Muscle of leg (tissue), 3 donors: ENCODE measurements at regions not wholly inside any gene's neighbourhood (a gene's known extent, or its start where the extent isn't known, plus 50 kb on each side); places are given as distances from the start of the nearest gene placed in this dataset.
"Not testable (repeated sequence)": the region's sequence is repeated elsewhere in the genome, so short reads cannot be mapped to it uniquely, and the experiment has no call there.

Experiments used
- DNase-seq: peaks from one replicate; pipeline ENCODE4 v3.0.0; 2013
- H3K27ac ChIP-seq: one replicate; pipeline ENCODE4 v1.5.1; 2013; ENCODE audit warnings: mild to moderate bottlenecking, low read length, control low read depth
- H3K27me3 ChIP-seq: one replicate; pipeline ENCODE4 v1.6.1; 2013; ENCODE audit warnings: low read length; ENCODE audit not compliant: control insufficient read depth, insufficient read depth
- H3K36me3 ChIP-seq: one replicate; pipeline ENCODE4 v1.6.1; 2013; ENCODE audit warnings: low read length; ENCODE audit not compliant: control insufficient read depth, insufficient read depth
- H3K4me1 ChIP-seq: one replicate; pipeline ENCODE4 v1.6.1; 2013; ENCODE audit warnings: low read length; ENCODE audit not compliant: control insufficient read depth, insufficient read depth
- H3K4me3 ChIP-seq: one replicate; pipeline ENCODE4 v1.5.1; 2013; ENCODE audit warnings: low read length, control low read depth
- H3K9me3 ChIP-seq: replicated peaks from 2 replicates; pipeline ENCODE4 v1.6.1; 2013; ENCODE audit warnings: low read depth, low read length; ENCODE audit not compliant: control insufficient read depth
- WGBS: methylation state at CpG from one replicate; pipeline ENCODE4 v1.1.5; 2013; ENCODE audit warnings: missing lambda C conversion rate; ENCODE audit not compliant: insufficient coverage; 5-methylcytosine and 5-hydroxymethylcytosine counted together

- peak; percentile 9 for DNase-seq
- Histone ChIP-seq H3K36me3 (no peaks in the 10 kb centered on the region), H3K27ac (no peak overlapping the region), H3K9me3 (no peaks in the 10 kb centered on the region), H3K4me3 (no peak overlapping the region), H3K4me1 (no peaks in the 10 kb centered on the region), H3K27me3 (no peaks in the 10 kb centered on the region)
Measured at GRCh38 chr9:26650325-26650724, 242.3 kb downstream of the CAAP1 start.

- Histone ChIP-seq H3K27ac (no peak overlapping the region), H3K27me3 (no peaks in the 10 kb centered on the region), H3K4me1 (no peaks in the 10 kb centered on the region), H3K4me3 (no peak overlapping the region), H3K36me3 (no peaks in the 10 kb centered on the region), H3K9me3 (no peaks in the 10 kb centered on the region)
- no peak for DNase-seq
- 72% methylated on average over 2 of the region's 4 CpGs for WGBS
Measured at GRCh38 chr9:26643826-26644225, 248.8 kb downstream of the CAAP1 start.

DNA sequence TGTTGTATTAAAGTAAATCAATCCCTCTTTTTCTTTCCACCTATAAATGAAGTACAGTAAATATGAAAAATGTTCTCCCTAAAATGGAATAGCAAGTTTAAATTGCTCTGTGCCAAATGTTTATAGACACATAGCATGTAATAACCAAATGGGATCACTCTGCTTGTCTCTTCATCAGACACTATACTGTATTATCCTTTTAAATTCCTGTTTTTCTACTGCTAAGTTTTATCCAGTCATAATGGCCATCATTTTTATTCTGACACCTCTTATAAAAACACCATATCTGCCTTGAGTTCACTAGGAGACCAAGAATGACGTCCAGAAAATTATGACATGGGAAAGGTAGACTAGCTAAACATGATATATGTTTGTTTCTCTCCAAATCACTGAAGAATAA, 252.8 kb downstream of the CAAP1 start:
- H3K36me3 ChIP-seq, result no peaks in the 10 kb centered on the region
- no CpG with 5 or more reads among the region's 1 CpG for WGBS
- no peaks in the 10 kb centered on the region for H3K9me3 ChIP-seq
- H3K4me3 ChIP-seq, result no peak overlapping the region
- H3K27ac ChIP-seq, result no peak overlapping the region
- H3K27me3 ChIP-seq, result no peaks in the 10 kb centered on the region
- no peaks in the 10 kb centered on the region for H3K4me1 ChIP-seq
- DNase-seq, result no peak

GRCh38 chr9:26637101-26637500, 255.5 kb downstream of the CAAP1 start:
- Histone ChIP-seq H3K4me3 (no peak overlapping the region), H3K9me3 (no peaks in the 10 kb centered on the region), H3K36me3 (no peaks in the 10 kb centered on the region), H3K27me3 (no peaks in the 10 kb centered on the region), H3K27ac (no peak overlapping the region), H3K4me1 (no peaks in the 10 kb centered on the region)
- no peak for DNase-seq
- WGBS, result no CpG with 5 or more reads among the region's 4 CpGs

DNA sequence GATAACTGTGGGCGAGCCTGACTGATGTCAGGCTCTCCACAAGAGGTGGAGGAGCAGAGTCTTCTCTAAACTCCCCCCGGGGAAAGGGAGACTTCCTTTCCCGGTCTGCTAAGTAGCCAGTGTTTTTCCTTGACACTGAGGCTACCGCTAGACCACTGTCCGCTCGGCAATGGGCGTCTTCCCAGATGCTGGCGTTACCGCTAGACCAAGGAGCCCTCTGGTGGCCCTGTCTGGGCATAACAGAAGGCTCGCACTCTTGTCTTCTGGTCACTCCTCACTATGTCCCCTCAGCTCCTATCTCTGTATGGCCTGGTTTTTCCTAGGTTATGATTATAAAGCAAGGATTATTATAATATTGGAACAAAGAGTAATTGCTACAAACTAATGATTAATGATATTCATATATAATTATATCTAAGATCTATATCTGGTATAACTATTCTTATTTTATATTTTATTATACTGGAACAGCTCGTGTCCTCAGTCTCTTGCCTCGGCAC, 278.7 kb downstream of the CAAP1 start:
- DNase-seq, H3K36me3 ChIP-seq: not testable (repeated sequence)

GRCh38 chr9:26612211-26612610, 280.4 kb downstream of the CAAP1 start:
- no peaks in the 10 kb centered on the region for H3K9me3 ChIP-seq
- H3K4me1 ChIP-seq, result no peaks in the 10 kb centered on the region
- 43% methylated on average over 1 of the region's 3 CpGs for WGBS
- DNase-seq, result no peak
- no peak overlapping the region for H3K4me3 ChIP-seq
- H3K36me3 ChIP-seq, result no peaks in the 10 kb centered on the region
- H3K27ac ChIP-seq, result no peak overlapping the region
- H3K27me3 ChIP-seq, result no peaks in the 10 kb centered on the region

More for the DNA sequence above, 278.7 kb downstream of the CAAP1 start:
- H3K9me3 ChIP-seq, H3K4me3 ChIP-seq, H3K27me3 ChIP-seq, H3K4me1 ChIP-seq, H3K27ac ChIP-seq: not testable (repeated sequence)
- WGBS, result 20% methylated on average over 1 of the region's 12 CpGs

GRCh38 chr9:26606756-26607155, 285.8 kb downstream of the CAAP1 start:
- WGBS, result no CpG with 5 or more reads among the region's 1 CpG
- H3K9me3 ChIP-seq, result no peaks in the 10 kb centered on the region
- no peak for DNase-seq
- H3K36me3 ChIP-seq, result no peaks in the 10 kb centered on the region
- no peak overlapping the region for H3K4me3 ChIP-seq
- no peak overlapping the region for H3K27ac ChIP-seq
- H3K4me1 ChIP-seq, result no peaks in the 10 kb centered on the region
- no peaks in the 10 kb centered on the region for H3K27me3 ChIP-seq

DNA sequence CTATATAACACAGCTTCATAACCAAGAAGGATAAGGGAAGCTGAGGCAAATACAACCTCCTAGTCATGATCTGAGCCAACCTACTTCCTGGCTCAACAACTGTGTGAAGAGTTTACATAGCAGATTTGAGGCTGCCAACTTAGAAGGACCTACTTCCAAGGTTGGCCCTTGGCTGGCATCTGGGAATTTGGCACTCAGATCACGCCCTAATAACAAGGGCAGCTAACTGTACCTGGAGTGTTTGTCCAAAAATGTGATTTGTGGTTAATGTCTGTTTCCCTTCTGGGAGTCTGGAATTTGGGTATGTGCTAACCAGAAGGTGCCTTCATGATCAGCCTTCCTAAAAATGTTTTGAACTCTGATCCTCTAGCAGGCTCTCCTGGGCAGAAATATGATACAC, 287.2 kb downstream of the CAAP1 start:
- DNase-seq, result no peak
- WGBS, result 83% methylated on average over 1 of the region's 1 CpG

GRCh38 chr9:26604076-26604662, 288.4 kb downstream of the CAAP1 start:
- Histone ChIP-seq H3K4me1 (no peaks in the 10 kb centered on the region), H3K27me3 (no peaks in the 10 kb centered on the region), H3K27ac (no peak overlapping the region), H3K36me3 (no peaks in the 10 kb centered on the region), H3K9me3 (no peaks in the 10 kb centered on the region), H3K4me3 (no peak overlapping the region)
- 63% methylated on average over 1 of the region's 4 CpGs for WGBS
- no peak for DNase-seq

More for the DNA sequence above, 287.2 kb downstream of the CAAP1 start:
- Histone ChIP-seq H3K9me3 (no peaks in the 10 kb centered on the region), H3K4me1 (no peaks in the 10 kb centered on the region), H3K27me3 (no peaks in the 10 kb centered on the region), H3K4me3 (no peak overlapping the region), H3K27ac (no peak overlapping the region), H3K36me3 (no peaks in the 10 kb centered on the region)

GRCh38 chr9:26603617-26604016, 289.0 kb downstream of the CAAP1 start:
- Histone ChIP-seq H3K27ac (no peak overlapping the region), H3K4me3 (no peak overlapping the region), H3K27me3 (no peaks in the 10 kb centered on the region), H3K4me1 (no peaks in the 10 kb centered on the region), H3K36me3 (no peaks in the 10 kb centered on the region), H3K9me3 (no peaks in the 10 kb centered on the region)
- no peak for DNase-seq

- no peak overlapping the region for H3K4me3 ChIP-seq
- no peaks in the 10 kb centered on the region for H3K4me1 ChIP-seq
- WGBS, result no CpG with 5 or more reads among the region's 5 CpGs
- no peaks in the 10 kb centered on the region for H3K36me3 ChIP-seq
- H3K27ac ChIP-seq, result no peak overlapping the region
- no peak for DNase-seq
- no peaks in the 10 kb centered on the region for H3K27me3 ChIP-seq
- H3K9me3 ChIP-seq, result no peaks in the 10 kb centered on the region
Measured at GRCh38 chr9:26597542-26598149, 295.0 kb downstream of the CAAP1 start.
